Thymus (tissue), 11 donors: ENCODE measurements at regions not wholly inside any gene's neighbourhood (a gene's known extent, or its start where the extent isn't known, plus 50 kb on each side); places are given as distances from the start of the nearest gene placed in this dataset.

ENCODE experiments used
- DNase-seq, 9 donors: peaks; one replicate each; pipeline ENCODE4 v3.0.0-alpha.2; 2013; ENCODE audit warnings: low spot score in 9 of 9, low read depth in 6 of 9, missing footprints in 1 of 9
- H3K27ac ChIP-seq, 2 donors: one replicate each; pipeline ENCODE4 v1.5.1; 2013; ENCODE audit warnings: control low read depth in 1 of 2, low read depth in 1 of 2, low read length in 1 of 2, mild to moderate bottlenecking in 1 of 2, moderate library complexity in 1 of 2
- H3K27me3 ChIP-seq, 2 donors: one replicate each; pipeline ENCODE4 v1.5.1; 2013; ENCODE audit warnings: low read length in 1 of 2; ENCODE audit not compliant: control insufficient read depth in 2 of 2, insufficient read depth in 1 of 2
- H3K36me3 ChIP-seq, 2 donors: one replicate each; pipeline ENCODE4 v1.5.1; 2013; ENCODE audit warnings: low read length in 1 of 2, mild to moderate bottlenecking in 1 of 2, moderate library complexity in 1 of 2; ENCODE audit not compliant: control insufficient read depth in 2 of 2, insufficient read depth in 2 of 2
- H3K4me1 ChIP-seq, 2 donors: one replicate each; pipeline ENCODE4 v1.5.1; 2013; ENCODE audit warnings: low read length in 2 of 2; ENCODE audit not compliant: control insufficient read depth in 2 of 2, insufficient read depth in 2 of 2
- H3K4me3 ChIP-seq, 2 donors: one replicate each; pipeline ENCODE4 v1.5.1; 2013; ENCODE audit warnings: low read length in 2 of 2, control low read depth in 1 of 2, mild to moderate bottlenecking in 1 of 2
- H3K9me3 ChIP-seq, 2 donors: one replicate each; pipeline ENCODE4 v1.5.1; 2013; ENCODE audit warnings: low read length in 1 of 2, mild to moderate bottlenecking in 1 of 2; ENCODE audit not compliant: control insufficient read depth in 2 of 2, insufficient read depth in 1 of 2
- WGBS: extraction: QIAGEN DNeasy Blood & Tissue Kit; methylation state at CpG from one replicate; pipeline ENCODE4 v1.1.7; 2013; 5-methylcytosine and 5-hydroxymethylcytosine counted together
- donor health status: healthy.

GRCh38 chr12:111222027-111222414 lies 146.9 kb downstream of the PHETA1 start:
- Histone ChIP-seq H3K27me3 (no peaks in the 10 kb centered on the region), H3K36me3 (no peaks in the 10 kb centered on the region), H3K4me1 (peaks cover 0 to 3% of the 10 kb centered on the region in 2 donors), H3K4me3 (no peak overlapping the region), H3K27ac (no peak overlapping the region), H3K9me3 (no peaks in the 10 kb centered on the region)
- WGBS: 92% methylated on average over 6 of the region's 6 CpGs
- DNase-seq: no peak

DNA sequence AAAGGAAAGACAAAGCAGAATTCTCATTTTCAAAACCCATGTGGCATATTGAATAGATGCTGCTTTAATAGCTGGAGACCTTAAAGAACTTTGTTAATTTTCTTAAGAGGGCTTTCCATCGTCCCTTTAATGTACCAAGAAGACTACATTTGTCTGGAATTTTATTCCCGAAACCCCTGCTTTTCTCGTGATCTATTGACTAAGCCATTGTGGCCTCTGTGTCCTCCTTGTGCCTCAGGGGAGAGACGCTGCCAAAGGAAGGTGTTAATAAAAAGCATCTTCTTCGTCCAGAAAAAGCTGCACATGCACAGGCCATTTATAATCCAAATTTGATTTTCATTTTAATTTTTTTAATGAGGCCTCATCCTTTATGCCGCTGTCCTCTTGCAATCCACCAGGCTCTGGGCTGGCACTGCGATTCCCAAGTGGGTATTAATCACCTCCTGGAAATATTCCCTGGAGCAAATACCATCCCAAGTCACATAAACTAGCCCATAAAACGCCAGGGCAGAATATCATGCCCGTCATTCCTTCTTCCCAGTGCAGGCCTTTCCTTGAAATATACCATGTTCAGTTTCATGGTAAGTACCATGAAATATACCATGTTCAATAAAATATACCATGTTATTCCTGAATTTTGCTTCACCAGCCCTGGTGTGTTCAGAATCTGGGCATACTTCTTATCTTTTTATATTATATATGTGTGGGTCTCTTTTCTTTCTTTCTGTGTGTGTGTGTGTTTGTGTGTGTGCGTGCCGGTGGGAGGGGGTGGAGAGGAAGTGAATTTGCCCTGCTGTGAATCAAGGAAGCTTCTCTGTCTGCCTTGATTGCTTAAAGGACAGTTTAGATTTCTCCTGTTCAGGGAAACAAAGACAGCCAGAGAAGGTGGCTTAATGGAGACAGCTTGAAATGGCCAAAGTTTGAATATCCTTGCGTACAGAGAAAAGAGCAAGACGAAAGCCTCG lies 147.6 kb downstream of the PHETA1 start:
- peaks cover 0 to 3% of the 10 kb centered on the region in 2 donors for H3K4me1 ChIP-seq
- 83% methylated on average over 14 of the region's 14 CpGs for WGBS
- no peaks in the 10 kb centered on the region for H3K36me3 ChIP-seq
- no peak overlapping the region for H3K27ac ChIP-seq
- H3K9me3 ChIP-seq: no peaks in the 10 kb centered on the region
- no peak overlapping the region for H3K4me3 ChIP-seq
- no peak for DNase-seq
- H3K27me3 ChIP-seq: no peaks in the 10 kb centered on the region

DNA sequence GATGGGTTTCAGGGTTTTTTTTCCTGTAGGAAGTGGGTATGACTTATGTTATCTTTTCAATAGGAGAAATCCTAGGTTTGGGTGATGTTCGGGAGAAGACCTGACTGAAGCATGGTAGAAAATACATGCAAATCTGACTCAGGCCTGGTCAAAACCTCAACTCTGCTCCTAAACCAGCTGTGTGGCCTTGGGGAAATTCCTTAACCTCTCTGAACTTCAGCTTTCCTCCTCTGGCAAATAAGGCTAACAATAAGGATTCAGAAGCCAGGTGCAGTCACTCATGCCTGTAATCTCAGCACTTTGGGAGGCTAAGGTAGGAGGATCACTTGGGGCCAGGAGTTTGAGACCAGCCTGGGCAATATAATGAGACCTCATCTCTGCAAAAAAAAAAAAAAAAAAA lies 148.5 kb downstream of the PHETA1 start:
- no peak overlapping the region for H3K4me3 ChIP-seq
- no peak overlapping the region for H3K27ac ChIP-seq
- H3K36me3 ChIP-seq: no peaks in the 10 kb centered on the region
- H3K27me3 ChIP-seq: no peaks in the 10 kb centered on the region
- no peak for DNase-seq
- WGBS: 98% methylated on average over 1 of the region's 1 CpG
- H3K4me1 ChIP-seq: peaks cover 3% of the 10 kb centered on the region in 2 donors
- H3K9me3 ChIP-seq: no peaks in the 10 kb centered on the region

DNA sequence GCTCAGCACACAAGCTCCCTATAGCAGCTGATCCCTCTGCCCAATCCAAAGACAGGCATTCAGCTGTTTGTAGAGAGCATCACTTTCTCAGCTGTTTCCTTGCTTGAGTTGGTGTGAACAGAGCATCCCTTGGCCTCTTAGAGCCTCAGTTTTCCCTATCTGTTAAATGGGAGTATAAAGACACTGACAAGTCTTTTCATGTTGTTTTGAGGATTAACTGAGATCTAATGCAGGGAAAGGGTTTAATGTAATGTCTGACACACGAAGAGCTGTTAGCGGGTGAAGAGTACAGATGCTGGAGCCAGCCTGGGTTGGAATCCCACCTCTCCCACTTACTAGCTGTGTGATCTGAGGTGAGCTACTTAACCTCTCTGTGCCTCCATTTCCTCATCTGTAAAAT lies 149.5 kb downstream of the PHETA1 start:
- Histone ChIP-seq H3K27me3 (peaks cover 0 to under 1% of the 10 kb centered on the region in 2 donors), H3K9me3 (no peaks in the 10 kb centered on the region), H3K4me3 (no peak overlapping the region), H3K36me3 (no peaks in the 10 kb centered on the region), H3K27ac (no peak overlapping the region), H3K4me1 (peaks cover under 1 to 3% of the 10 kb centered on the region in 2 donors)
- no peak for DNase-seq
- WGBS: 97% methylated on average over 2 of the region's 2 CpGs

- Histone ChIP-seq H3K27me3 (peaks cover 0 to 2% of the 10 kb centered on the region in 2 donors), H3K4me3 (no peak overlapping the region), H3K27ac (no peak overlapping the region), H3K9me3 (no peaks in the 10 kb centered on the region), H3K4me1 (peaks cover 0 to 3% of the 10 kb centered on the region in 2 donors), H3K36me3 (no peaks in the 10 kb centered on the region)
- 92% methylated on average over 6 of the region's 6 CpGs for WGBS
- no peak for DNase-seq
Observed at GRCh38 chr12:111218499-111218898, 150.4 kb downstream of the PHETA1 start.

DNA sequence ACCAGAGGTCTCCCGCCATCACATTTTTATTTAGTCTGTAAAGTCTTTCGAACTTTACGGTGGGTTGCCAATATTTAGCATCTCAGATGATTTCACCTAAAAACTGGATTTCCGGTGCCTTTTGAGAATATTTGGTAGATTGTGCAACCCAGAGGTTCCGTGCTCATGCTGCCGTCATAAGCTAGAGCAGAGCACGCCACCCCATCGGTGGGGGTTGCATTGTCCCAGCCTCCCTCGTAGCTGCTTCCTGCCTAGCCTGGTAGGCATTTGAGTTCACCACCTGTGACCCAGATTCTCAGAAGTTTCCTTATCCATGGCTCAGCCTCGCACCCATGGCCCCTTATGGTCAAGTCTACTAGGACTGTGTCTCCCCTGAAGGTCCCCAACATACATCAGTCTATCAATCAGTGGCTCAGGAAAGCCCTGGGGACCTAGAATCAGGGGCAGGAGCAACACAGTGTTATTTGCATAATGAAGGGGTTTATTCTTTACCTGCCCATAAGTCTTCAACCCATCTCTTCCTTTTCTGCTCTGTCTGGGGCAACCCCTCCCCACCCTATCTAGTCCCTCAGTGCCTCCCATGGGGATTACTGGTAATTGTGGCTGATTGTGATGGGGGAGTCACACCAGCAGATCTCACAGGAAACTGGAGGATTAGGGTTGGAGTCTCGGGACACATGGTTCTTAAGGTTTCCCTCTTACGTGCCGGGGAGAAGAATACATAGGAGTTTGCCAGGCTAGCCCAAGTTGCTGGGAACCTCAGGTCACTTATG lies 152.3 kb downstream of the PHETA1 start:
- no peaks in the 10 kb centered on the region for H3K9me3 ChIP-seq
- H3K36me3 ChIP-seq: no peaks in the 10 kb centered on the region
- peak in 1 of 9 donors; percentile 10 for DNase-seq
- H3K4me3 ChIP-seq: no peak overlapping the region
- WGBS: 83% methylated on average over 13 of the region's 13 CpGs
- H3K27ac ChIP-seq: no peak overlapping the region
- H3K27me3 ChIP-seq: peaks cover 2% of the 10 kb centered on the region in 2 donors
- peaks cover 0 to 3% of the 10 kb centered on the region in 2 donors for H3K4me1 ChIP-seq

- no peak for DNase-seq
- H3K4me1 ChIP-seq: peaks cover 0 to 3% of the 10 kb centered on the region in 2 donors
- no peaks in the 10 kb centered on the region for H3K9me3 ChIP-seq
- H3K27ac ChIP-seq: no peak overlapping the region
- H3K4me3 ChIP-seq: no peak overlapping the region
- H3K36me3 ChIP-seq: no peaks in the 10 kb centered on the region
- peaks cover 2% of the 10 kb centered on the region in 2 donors for H3K27me3 ChIP-seq
- WGBS: 94% methylated on average over 12 of the region's 12 CpGs
Observed at GRCh38 chr12:111215881-111216280, 153.0 kb downstream of the PHETA1 start.

GRCh38 chr12:111214401-111214800 lies 154.5 kb downstream of the PHETA1 start:
- no peak for DNase-seq
- Histone ChIP-seq H3K4me3 (no peak overlapping the region), H3K4me1 (peaks cover 0 to 3% of the 10 kb centered on the region in 2 donors), H3K9me3 (no peaks in the 10 kb centered on the region), H3K36me3 (no peaks in the 10 kb centered on the region), H3K27ac (no peak overlapping the region), H3K27me3 (peaks cover 2% of the 10 kb centered on the region in 2 donors)
- WGBS: 81% methylated on average over 16 of the region's 16 CpGs

- H3K36me3 ChIP-seq: no peaks in the 10 kb centered on the region
- H3K4me1 ChIP-seq: peaks cover 0 to 3% of the 10 kb centered on the region in 2 donors
- no peaks in the 10 kb centered on the region for H3K9me3 ChIP-seq
- H3K27me3 ChIP-seq: peaks cover 2% of the 10 kb centered on the region in 2 donors
- H3K4me3 ChIP-seq: no peak overlapping the region
- H3K27ac ChIP-seq: no peak overlapping the region
- 95% methylated on average over 5 of the region's 5 CpGs for WGBS
- DNase-seq: no peak
Observed at GRCh38 chr12:111213561-111213960, 155.3 kb downstream of the PHETA1 start.
